ENCODE measurements at regions not wholly inside any gene's neighbourhood (a gene's known extent, or its start where the extent isn't known, plus 50 kb on each side); places are given as distances from the start of the nearest gene placed in this dataset.

DNA sequence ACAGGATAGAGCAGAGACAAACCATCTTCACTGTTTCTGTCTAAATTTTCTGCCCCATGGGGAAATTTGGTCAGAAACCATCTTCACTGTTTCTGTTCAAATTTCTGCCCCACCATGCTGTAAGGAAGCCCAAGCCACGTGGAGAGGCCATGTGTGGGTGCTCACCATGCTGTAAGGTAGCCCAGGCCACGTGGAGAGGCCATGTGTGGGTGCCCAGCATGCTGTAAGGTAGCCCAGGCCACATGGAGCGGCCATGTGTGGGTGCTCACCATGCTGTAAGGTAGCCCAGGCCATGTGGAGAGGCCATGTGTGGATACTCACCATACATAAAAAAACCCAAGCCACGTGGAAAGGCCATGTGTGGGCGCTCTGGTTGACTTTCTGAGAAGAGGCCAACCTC is 1088.7 kb upstream of the AUTS2 start:
- no peak for DNase-seq (ENCODE audit: low read depth)
- TF ChIP-seq, protein P1, sequence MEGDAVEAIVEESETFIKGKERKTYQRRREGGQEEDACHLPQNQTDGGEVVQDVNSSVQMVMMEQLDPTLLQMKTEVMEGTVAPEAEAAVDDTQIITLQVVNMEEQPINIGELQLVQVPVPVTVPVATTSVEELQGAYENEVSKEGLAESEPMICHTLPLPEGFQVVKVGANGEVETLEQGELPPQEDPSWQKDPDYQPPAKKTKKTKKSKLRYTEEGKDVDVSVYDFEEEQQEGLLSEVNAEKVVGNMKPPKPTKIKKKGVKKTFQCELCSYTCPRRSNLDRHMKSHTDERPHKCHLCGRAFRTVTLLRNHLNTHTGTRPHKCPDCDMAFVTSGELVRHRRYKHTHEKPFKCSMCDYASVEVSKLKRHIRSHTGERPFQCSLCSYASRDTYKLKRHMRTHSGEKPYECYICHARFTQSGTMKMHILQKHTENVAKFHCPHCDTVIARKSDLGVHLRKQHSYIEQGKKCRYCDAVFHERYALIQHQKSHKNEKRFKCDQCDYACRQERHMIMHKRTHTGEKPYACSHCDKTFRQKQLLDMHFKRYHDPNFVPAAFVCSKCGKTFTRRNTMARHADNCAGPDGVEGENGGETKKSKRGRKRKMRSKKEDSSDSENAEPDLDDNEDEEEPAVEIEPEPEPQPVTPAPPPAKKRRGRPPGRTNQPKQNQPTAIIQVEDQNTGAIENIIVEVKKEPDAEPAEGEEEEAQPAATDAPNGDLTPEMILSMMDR (IDR thresholded peaks at IDR 0.05; ENCODE audit: low read length, missing control alignments), result no peak
- no peak overlapping the region for H3K4me3 ChIP-seq (replicated peaks; ENCODE audit: low read depth, low read length)

DNA sequence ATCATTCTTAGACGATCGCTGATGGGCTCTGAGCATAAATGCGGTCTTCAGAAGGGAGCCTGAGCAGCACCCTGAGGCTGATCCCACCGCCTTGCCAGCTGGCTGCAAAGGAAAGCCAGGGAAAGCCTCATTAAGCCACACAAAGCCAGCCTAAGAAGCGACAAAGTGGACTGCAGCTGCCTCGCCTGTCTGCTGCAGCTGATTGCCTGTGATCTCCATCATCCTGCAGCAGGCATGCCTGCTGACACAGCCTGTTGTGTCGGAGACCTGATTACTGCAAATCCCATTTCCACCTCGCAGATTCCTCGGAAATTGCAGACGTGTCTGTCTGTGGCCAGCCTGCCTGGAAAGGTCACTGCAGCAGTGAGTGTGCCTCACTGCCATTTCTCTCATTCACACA is 1087.0 kb upstream of the AUTS2 start:
- no peak overlapping the region for H3K4me3 ChIP-seq (replicated peaks; ENCODE audit: low read depth, low read length)
- DNase-seq (ENCODE audit: low read depth), result no peak
- TF ChIP-seq, protein P1 (IDR thresholded peaks at IDR 0.05; ENCODE audit: low read length, missing control alignments), result no peak

DNA sequence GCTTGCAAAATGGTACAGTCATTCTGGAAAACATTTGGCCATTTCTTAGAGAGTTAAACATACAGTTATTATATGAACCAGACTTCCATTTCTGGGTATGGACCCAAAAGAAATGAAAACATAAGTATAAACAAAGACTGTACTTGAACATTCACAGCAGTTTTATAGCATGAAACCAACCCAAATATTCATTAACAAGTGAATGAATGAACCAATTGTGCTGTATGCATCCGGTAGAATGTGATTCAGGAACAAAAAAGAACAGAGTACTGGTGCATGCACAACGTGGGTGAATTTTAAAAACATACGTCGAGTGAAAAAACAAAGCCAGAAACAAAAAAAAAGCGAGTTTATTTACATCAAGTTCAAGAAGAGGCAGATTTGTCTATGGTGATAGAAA is 1085.8 kb upstream of the AUTS2 start:
- TF ChIP-seq, protein P1 (IDR thresholded peaks at IDR 0.05; ENCODE audit: low read length, missing control alignments), result no peak
- no peak overlapping the region for H3K4me3 ChIP-seq (replicated peaks; ENCODE audit: low read depth, low read length)
- DNase-seq (ENCODE audit: low read depth), result no peak

DNA sequence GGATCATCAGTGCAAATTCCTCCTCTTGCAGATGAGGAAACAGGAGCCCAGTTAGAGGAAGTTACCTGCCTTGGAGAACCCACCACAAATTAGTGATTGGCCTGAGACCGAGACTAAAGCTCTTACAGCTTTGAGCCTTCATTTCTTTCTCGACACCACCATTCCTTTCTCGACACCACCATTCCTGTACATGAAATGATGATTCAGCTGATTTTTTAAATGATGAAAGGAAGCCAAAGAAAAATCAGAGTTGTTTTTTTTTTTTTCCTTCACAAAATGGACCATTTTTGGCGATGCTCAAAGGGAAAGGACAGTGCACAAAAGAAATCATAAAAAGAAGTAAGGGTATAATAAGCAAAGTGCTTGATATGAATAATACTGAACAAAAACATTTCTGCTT is 1080.2 kb upstream of the AUTS2 start:
- H3K4me3 ChIP-seq (replicated peaks; ENCODE audit: low read depth, low read length), result no peak overlapping the region
- TF ChIP-seq, protein P1 (IDR thresholded peaks at IDR 0.05; ENCODE audit: low read length, missing control alignments), result no peak
- no peak for DNase-seq (ENCODE audit: low read depth)

DNA sequence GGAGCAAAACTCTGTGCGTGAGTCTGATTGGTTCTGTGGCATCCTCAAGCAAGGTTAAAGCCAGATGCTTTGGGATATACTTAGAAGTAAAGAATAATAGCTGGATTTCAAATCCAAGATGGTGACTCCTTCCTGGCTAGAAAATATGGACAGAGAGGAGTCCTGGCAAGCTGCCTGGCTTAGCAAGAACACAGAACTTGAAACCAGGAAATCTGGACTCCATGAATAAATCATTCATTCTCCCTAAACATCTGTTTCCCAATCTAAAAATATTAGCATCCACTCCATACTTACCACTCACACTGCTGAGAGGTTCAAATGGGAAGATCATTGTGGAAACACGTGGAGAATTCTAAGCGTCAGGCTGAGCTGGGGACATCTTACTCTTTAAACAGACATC is 1074.1 kb upstream of the AUTS2 start:
- H3K4me3 ChIP-seq (replicated peaks; ENCODE audit: low read depth, low read length), result no peak overlapping the region
- no peak for DNase-seq (ENCODE audit: low read depth)
- TF ChIP-seq, protein P1 (IDR thresholded peaks at IDR 0.05; ENCODE audit: low read length, missing control alignments), result no peak

DNA sequence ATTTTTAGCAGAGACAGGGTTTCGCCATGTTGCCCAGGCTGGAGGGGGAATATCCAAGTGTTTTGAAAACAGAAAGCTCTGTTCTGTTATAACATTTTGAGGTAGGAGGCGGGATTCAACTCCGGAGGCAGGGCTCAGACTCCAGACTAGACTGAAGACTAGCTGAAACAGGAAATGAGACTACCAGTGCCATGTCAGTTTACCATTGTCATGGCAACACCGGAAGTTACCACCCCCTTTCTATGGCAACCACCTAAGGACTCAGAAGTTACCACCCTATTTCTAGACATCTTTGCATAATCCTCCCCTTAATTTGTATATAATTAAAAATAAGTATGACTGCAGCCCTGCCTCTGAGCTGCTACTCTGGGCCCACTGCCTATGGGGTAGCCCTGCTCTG is 1069.1 kb upstream of the AUTS2 start:
- TF ChIP-seq, protein P1 (IDR thresholded peaks at IDR 0.05; ENCODE audit: low read length, missing control alignments), result no peak
- peak; percentile 1 for DNase-seq (ENCODE audit: low read depth)
- no peak overlapping the region for H3K4me3 ChIP-seq (replicated peaks; ENCODE audit: low read depth, low read length)

DNA sequence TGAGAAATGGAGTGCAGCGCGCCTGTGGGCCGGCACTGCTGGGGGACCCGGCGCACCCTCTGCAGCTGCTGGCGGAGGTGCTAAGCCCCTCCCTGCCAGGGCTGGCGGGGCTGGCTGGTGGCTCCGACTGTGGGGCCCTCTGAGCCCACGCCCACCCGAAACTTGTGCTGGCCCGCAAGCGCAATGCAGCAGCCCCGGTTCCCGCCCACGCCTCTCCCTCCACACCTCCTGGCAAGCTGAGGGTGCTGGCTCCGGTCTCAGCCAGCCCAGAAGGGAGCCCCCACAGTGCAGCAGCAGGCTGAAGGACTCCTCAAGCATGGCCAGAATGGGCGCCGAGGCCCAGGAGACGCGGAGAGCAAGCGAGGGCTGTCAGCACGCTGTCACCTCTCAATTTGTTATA is 1063.0 kb upstream of the AUTS2 start:
- no peak overlapping the region for H3K4me3 ChIP-seq (replicated peaks; ENCODE audit: low read depth, low read length)
- TF ChIP-seq, protein P1 (IDR thresholded peaks at IDR 0.05; ENCODE audit: low read length, missing control alignments), result no peak
- DNase-seq (ENCODE audit: low read depth), result no peak
